GM21576 (cell line): ENCODE measurements at regions not wholly inside any gene's neighbourhood (a gene's known extent, or its start where the extent isn't known, plus 50 kb on each side); places are given as distances from the start of the nearest gene placed in this dataset.

Experiments
- ATAC-seq: cut with Tn5 transposase; IDR thresholded peaks from one replicate; pipeline ENCODE4 v1.9.1; 2021; ENCODE audit warnings: mild to moderate bottlenecking, moderate library complexity; ENCODE audit not compliant: unreplicated experiment

DNA sequence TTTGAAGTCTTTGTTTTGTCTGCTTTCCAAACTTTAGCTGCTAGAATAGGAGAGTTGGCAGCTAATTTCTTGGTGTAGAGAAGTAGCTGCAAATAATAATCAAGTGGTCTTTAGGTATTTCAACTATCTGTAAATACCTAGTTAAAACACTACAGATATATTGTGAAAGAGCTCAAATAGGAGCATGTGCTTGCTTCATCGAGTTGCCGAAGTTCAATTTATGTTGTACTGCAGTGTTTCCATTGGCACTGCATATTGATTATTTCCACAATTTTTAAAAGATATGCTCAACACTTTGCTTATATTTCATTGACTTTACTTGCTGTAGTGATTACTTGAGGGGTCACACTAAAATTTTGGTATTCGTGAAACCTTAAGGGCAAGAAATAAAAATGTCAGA lies 131.6 kb upstream of the BMP4 start:
- ATAC-seq, result no peak

DNA sequence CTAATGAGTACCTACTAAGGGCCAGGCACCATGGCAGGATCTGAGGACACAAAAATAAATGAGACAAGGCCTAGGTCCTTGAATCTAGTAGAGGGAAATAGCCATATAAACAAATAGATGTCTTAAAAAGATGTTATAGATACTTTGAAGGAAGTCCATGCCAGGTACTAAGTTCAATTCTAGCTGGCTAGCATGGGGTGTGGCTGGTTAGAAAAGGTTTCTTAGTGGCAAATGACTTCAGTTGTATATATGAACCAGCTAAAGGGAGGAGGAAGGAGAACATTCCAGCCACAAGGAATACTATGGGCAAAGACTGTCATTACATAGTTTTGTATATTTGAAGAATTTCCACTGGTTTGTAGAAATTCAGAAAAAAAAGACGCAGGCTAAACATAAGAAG lies 133.6 kb upstream of the BMP4 start:
- ATAC-seq, result no peak

DNA sequence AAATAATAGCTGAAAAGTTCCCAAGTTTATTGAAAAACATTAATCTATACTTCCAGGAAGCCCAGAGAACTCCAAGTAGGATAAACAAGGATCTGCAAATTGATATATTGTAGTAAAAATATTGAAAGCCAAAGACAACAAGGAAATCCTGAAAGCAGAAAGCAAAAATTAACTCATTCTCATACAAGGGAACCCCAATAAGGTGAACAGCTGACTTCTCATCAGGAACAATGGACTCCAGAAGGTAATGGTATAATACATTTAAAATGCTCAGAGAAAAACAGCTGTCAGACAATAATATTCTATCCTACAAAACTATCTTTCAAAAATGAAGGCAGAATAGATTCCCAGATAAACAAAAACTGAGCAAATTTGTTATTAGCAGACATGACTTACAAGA lies 138.1 kb upstream of the BMP4 start:
- ATAC-seq, result no peak

DNA sequence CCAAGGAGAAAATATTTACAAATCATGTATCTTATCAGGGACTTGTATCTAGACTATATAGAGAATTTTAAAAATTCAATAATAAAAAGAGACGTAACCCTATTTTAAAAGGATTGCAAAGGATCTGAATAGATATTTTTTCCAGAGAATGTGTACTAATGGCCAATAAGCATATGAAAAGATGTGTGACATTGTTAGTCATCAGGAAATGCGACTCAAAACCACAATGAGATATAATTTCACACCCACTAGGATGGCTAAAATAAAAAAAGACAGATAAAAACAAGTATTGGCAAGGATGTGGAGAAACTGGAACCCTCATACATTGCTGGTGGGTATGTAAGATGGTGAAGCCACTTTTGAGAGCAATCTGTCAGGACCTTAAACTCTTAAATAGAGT lies 141.9 kb upstream of the BMP4 start:
- ATAC-seq, result no peak

DNA sequence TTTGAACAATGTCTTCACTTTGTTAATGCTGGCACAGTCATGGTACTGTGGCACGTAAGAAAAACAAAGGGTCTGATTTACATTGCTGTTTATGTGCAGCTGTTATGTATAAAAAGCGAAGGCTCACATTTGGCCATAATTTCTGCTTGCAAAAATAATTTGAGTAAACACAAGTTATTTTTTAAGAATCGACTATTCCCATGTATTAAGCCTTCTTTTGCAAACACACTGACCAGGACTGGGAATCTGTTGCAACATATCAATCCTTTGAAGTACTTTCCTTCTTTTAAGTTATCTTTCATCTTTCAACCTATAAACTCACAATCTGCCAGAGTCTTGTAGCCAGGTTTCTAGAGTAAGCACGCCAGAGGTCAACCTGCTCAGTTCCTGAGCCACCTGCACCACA lies 145.4 kb upstream of the BMP4 start:
- ATAC-seq, result no peak

DNA sequence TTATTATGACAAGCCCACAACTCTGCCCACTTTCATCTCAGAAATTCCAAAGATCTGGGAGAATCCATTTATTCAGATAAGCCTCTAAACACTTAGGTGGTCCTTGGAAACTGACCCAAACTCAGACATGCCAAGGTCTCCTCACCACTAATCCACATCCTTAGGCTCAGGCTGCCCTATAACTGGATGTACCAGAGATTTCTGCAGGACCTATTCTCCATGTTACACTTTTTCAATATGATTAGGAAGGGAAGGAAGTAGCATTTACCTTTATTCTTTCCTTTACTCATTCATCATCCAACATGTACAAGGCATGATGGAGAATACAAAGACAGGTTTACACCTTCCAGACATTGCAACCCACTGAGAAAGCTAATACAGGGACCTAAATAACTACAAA lies 145.9 kb upstream of the BMP4 start:
- no peak for ATAC-seq

DNA sequence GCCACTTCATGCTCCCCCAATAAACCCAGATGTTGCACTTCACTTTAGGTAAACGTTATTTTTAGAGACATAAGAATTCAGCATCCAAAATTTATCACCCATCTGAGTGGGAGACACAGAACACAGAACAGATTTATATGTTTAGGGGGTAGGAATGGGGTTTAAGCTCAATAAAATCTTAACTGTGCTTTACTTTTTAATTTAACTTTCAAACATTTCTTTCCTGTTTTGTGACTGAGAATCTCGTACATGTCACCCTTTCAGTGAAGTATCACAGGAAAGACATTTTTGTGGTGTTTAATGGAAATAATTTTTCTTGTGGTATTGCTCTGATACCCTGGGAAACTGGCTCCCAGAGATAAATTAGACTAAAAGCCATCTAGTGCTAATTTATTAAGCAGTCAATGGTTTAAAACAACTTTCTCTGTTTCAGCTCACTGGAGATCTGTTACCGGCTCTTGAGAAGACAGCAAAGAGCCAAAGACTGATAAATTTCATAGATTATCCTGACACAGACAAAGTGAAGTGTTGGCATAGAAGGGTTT lies 148.0 kb upstream of the BMP4 start:
- ATAC-seq, result no peak

DNA sequence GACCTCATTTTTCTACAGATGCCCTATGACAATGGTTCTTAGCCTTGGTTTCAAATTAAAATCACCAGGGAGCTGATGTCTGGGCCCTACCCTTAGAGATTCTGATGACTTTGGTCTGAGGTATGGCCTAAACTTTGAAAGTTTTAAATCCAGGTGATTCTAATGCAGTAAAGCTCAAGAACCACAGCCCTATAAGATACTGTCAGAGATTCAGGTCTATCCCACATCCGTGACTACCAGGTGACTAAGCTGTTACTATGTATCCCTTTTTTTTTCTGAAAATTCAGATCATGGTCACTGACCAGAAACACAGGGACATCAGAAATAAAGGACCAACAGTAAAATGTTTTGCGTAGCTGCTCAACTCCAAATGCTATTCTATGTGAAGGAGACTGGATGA lies 148.8 kb upstream of the BMP4 start:
- no peak for ATAC-seq

DNA sequence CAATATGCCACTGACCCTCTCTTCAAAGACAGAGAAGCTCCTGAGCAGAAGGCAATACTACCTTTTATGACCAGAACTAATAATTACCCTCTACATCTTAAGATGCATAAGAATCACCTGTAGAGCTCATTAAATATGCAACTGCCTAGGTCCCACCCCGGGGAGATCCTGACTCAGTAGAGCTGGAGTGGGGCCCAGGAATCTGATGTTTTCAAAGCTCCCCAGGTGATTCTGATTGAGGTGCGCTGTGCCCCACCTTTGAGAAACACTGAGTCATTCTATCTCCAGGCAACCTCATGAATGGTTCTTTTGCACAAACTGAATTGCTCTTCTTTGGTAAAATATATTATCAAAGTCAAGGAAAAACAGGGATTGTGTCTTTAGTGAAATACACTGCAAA lies 149.3 kb upstream of the BMP4 start:
- ATAC-seq, result no peak

DNA sequence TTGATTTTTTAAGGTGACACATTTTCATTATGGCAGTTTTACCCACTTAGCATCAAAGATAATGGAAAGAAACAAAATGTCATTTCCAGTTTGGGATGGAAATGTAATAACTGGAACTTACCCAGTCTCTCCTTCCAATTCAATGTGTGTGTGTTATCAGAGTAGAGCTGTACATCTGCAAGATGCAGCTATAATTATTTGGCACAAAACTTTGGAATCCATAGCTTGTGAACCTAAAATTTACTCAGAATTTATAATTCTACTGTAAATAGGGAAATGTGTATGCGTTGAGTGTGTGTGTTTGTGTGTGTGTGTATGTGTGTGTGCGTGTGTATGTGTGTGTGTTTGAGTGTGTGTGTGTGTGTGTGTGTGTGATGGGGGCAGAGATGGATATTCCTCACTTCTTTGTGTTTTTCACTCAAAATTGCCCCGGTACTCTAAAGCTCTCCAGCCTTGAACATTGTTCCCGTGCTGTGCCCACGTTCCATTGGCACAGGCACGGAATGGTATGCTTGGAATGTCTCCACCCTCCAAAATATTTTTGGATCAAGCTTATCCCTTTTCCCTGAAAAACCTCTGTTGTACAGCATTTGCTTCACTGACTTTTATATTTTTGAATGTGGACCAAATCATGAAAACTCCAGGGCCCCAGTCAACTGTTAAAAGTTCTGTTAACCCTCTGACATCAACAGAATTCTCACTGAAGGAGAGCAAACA lies 150.2 kb upstream of the BMP4 start:
- no peak for ATAC-seq

DNA sequence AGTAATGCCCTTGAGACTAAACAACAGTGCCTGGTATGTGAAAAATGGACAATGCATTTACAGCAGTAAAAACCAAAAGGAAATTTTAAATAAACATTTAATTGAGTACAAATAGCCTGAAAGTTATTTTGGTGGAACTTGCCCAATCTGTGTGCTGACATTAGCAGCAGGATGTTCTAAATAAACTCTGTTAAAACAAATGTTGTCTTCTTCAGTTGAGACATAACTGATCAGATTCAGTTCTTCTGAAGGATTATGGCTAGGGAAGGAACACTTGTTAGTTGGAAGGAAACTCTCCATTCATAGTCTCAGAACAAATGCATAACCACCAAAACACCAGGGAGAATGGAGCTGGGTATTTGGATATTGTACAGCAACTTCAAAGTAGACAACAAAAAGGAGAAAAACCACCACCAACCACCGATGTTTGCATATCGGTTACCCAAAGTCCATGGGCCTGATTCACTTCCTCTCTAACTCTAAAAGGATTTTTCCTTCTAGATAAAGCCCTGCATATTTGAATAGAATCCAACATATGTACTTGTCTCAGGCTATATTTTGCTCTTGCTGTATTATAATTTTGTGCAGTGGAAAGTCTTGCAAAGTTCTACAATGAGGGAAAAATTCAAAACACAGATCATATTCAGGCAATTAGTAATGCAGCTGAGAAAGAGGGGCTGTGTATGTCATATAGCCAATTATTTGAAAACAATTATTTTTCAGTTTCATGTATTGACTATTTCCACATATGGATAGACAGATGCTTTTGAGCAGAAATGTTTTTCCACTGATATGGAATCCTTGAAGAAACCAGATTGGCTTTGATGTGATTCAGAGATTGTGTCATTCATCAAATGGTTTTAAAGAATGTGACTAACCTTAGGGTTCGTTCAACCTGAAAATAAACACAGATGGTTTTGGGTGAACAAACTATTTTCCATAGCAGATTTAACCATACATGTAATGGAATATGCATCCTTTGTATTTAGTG lies 152.2 kb upstream of the BMP4 start:
- ATAC-seq, result no peak

DNA sequence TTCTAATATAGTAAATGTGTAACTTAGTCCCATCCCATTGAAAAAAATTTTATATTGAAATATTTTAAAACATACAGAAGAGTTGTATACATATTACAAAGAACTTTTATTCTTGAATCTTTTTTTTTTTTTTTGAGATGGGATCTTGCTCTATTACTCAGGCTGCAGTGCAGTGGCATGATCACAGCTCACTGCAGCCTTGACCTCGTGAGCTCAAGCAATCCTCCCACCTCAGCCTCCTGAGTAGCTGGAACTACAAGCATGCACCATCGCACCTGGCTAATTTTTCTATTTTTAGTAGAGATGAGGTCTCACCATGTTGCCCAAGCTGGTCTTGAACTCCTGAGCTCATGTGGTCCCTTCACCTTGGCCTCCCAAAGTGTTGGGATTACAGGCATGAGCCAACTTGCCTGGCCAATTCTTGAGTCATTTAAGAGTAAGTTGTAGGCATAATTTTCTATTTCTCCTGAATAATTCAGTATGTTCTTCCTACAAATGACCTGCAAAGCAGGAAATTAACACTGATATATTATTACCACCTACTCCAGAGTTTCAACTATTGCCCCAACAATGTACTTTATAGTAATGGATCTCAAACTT lies 153.0 kb upstream of the BMP4 start:
- no peak for ATAC-seq

DNA sequence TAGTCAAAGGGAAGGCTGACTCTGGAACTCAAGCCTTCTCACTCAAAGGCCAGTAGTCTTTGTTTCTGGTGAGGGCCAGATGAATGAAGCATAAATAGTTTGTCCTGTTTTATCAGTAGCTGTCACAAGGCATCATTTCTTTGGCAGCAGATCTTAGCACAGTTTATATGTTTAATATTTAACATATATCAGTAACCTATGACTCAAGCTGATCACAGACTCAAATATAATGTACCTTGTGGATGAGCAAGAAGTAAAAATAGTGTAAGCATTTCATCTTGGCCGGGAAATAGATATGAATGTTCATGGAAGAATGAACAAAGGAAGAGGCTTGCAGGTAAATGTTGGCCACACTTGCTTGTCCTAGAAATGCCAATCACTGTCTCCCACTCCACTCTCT lies 158.3 kb upstream of the BMP4 start:
- no peak for ATAC-seq

DNA sequence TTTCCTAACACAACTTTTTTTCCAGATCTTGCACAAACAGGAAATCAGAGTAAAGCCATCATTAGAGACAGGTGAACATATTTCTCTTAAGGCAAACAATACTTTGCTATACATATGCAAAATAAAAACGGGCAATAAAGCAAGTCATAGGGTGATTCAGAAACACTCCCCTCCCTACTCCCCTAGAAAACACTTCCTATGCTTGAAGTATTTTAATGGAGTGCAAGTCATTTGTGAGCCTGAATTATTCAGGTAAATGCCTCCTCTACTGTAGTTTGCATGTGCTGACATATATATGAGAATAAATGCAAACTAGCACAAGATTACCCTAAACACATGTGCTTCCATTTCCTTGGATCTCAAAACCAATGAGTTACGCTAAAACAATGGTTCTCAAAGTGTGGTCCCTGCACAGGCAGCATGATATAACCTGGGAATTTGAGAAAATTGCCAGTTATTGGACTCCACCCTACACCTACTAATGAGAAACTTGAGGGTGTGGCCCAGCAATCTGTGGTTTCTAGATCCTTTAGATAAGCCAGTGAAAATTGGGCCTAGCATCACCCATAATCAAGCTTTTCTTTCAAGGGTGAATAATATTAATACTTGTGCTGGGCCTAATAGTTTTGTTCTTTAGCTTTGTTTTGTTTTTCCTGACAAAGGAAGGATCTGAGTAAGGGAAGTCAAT lies 159.7 kb upstream of the BMP4 start:
- no peak for ATAC-seq

DNA sequence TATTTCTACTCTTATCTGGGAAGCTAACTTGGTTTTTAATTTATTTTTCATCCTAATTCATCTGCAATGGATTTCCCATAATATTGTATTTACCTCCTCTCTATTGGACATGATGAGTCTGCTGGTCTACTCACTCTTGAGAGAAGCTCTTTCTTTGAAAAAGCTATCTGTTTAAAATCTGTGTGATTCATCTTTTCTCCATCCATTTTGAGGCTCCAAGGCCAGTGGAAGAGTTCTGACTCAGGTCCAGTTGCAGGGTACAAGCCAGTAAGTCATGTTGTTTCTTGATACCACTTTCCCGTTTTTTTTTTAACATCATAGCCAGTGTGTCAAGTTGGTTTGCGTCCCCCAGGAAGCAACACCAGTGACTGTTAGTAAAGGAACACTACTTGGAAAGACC lies 160.3 kb upstream of the BMP4 start:
- ATAC-seq, result no peak

DNA sequence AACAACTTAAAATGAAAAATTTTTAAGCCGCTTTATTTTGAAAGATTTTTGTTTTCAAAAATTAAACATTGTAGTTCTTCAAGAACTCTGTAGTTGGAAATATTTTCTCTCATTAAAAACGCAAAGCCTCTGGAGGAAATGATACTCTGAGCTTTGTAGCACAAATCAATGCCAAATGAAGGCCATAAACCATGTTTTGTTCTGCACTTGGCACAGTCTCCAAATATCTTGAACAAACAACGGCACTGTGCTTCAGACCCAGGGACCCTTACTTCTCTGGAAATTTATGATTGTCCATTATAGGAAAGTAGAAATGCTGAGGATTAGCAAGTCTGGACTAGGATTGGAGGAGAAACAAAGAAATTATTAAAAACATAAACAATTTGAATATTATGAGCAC lies 160.8 kb upstream of the BMP4 start:
- no peak for ATAC-seq

DNA sequence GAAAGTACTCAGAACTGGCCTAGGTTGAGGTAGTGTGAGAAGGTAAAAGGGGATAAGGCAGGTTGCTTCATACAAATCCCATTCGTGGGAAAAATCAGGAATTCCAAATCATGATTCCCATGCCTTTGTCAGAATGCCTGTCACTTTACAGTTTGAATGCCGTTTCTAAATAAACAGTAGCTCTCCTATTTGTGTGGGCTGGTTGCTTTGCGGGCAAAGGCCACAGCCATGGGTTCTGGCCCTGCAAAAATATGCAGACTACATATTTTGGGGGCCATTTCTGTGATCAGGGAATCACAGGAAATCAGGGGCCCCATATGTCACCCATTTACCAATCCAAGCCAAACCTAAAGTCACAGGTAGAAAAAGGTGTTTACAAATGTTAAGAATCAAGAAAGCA lies 161.3 kb upstream of the BMP4 start:
- no peak for ATAC-seq

DNA sequence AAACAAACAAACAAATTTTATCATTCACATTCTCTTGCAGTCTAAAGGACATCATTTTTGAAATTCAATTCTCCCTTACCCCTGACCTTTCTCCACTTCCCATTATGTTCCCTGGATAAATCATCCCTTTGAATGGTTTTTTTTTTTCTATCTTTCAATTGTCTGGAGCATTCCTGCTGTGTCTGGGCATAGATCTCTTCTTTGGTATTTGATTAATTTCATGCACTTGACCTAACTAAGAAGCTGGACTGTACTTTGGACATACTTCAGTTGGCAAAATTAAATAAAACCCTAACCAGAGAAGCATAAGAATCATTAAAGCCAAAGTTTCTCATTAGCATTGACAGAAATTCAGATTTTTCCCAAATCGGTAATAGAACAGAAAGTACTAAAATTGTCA lies 163.6 kb upstream of the BMP4 start:
- ATAC-seq, result no peak

DNA sequence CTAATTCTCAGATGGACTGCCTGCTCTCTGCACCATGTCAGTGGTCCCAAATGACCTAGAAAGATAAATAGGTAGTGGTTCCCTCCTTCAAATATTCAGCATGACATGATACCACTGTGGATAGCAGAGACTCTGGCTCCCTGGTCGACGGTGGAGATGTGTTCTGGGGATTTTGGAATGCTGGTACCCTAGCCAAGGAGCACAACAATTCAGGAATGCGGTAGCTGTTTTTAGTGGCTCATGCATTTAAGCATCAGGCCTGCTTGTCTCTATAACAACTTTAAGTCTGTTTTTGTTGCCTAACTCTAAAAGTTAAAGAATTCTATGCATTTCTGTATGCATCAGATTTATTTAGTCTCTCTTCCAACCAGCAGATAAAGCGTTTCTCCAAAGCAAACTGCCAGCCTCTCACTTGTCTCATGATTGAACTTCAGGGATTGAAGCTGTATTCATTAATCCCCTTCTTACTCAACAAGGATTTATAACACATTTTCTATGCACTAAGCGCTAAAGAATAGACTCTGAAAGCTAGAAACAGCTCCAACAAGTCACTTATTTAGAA lies 164.9 kb upstream of the BMP4 start:
- ATAC-seq, result no peak

DNA sequence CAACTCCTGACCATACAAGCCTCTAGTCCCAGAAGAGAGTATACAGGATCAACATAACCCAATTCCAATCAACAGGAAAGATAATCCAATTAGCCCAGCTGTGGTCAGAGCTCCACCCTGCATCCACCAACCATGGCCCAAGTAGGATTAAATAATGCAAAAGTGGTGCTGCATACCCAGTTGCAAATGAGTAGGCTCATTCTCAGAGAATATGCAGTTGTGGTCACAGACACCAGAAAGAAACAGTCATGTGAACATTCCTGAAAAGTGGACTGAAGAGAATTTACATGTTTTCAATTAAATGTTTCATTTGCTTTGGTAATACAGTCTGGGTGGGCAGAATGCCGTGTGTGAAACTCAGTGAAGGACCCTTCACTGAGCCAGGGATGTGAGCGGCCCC lies 167.2 kb upstream of the BMP4 start:
- no peak for ATAC-seq

DNA sequence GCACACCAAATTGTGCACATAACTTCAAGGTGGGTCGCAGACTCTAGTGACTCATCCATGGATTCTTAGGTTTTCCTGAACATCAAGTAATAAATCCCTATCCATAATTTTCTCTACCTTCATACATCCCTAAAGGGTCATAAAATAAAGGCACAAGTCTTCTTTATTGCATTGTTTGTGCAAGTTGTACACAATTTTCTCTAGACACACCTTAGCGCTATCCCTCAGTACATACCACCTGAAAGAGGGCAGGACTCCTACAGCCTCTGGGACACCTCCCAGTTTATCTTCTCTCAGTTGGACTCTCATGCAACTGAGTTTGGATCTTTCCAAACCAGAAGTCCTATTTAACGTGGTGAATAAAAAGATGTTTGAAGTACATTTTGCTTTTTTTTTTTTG lies 168.5 kb upstream of the BMP4 start:
- no peak for ATAC-seq
